ENCODE measurements at regions not wholly inside any gene's neighbourhood (a gene's known extent, or its start where the extent isn't known, plus 50 kb on each side); places are given as distances from the start of the nearest gene placed in this dataset.

GRCh38 chr18:44474591-44474990, 206.1 kb upstream of the SETBP1 start:
- TF ChIP-seq POLR2A (IDR thresholded peaks at IDR 0.05) = no peak
- TF ChIP-seq, protein P1, sequence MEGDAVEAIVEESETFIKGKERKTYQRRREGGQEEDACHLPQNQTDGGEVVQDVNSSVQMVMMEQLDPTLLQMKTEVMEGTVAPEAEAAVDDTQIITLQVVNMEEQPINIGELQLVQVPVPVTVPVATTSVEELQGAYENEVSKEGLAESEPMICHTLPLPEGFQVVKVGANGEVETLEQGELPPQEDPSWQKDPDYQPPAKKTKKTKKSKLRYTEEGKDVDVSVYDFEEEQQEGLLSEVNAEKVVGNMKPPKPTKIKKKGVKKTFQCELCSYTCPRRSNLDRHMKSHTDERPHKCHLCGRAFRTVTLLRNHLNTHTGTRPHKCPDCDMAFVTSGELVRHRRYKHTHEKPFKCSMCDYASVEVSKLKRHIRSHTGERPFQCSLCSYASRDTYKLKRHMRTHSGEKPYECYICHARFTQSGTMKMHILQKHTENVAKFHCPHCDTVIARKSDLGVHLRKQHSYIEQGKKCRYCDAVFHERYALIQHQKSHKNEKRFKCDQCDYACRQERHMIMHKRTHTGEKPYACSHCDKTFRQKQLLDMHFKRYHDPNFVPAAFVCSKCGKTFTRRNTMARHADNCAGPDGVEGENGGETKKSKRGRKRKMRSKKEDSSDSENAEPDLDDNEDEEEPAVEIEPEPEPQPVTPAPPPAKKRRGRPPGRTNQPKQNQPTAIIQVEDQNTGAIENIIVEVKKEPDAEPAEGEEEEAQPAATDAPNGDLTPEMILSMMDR (IDR thresholded peaks at IDR 0.05) = no peak
- no peak for TF ChIP-seq EP300 (IDR thresholded peaks at IDR 0.05; ENCODE audit: low read depth)

Data from transverse colon (tissue), 3 donors.